SU-DHL-6 (cell line): ENCODE measurements at regions not wholly inside any gene's neighbourhood (a gene's known extent, or its start where the extent isn't known, plus 50 kb on each side); places are given as distances from the start of the nearest gene placed in this dataset.

ENCODE experiments used
- H2AFZ ChIP-seq: fragments of 200-600 bp; sonication (generic); 2 replicates; pipeline ENCODE4 v1.6.1; 2014; ENCODE audit warnings: low read depth, mild to moderate bottlenecking, moderate library complexity, mixed read lengths, antibody characterized with exemption, low read length; ENCODE audit not compliant: severe bottlenecking
- H3F3A ChIP-seq: fragments of 200-600 bp; shearing (Covaris generic); 2 replicates; pipeline ENCODE4 v1.6.0; 2016; ENCODE audit warnings: antibody characterized with exemption, mild to moderate bottlenecking; ENCODE audit not compliant: insufficient read depth
- H3K27ac ChIP-seq: fragments of 200-600 bp; sonication (generic); 2 replicates; pipeline ENCODE4 v1.5.1; 2016; ENCODE audit warnings: low read depth, mild to moderate bottlenecking, low read length, moderate library complexity, mixed read lengths
- H3K27me3 ChIP-seq: fragments of 200-600 bp; sonication (generic), shearing (Covaris generic); 2 replicates; pipeline ENCODE4 v1.6.0; 2014; ENCODE audit warnings: mild to moderate bottlenecking, low read length
- H3K36me3 ChIP-seq: fragments of 200-600 bp; sonication (generic); 2 replicates; pipeline ENCODE4 v1.6.1; 2014; ENCODE audit warnings: mild to moderate bottlenecking, low read length, mixed read lengths
- H3K4me2 ChIP-seq: fragments of 300-600, 200-600 bp; shearing (Covaris generic), sonication (generic); 2 replicates; pipeline ENCODE4 v1.6.0; 2014; ENCODE audit warnings: low read length, low read depth, mild to moderate bottlenecking; ENCODE audit not compliant: poor library complexity, severe bottlenecking
- H3K4me3 ChIP-seq: fragments of 200-600 bp; sonication (generic); 2 replicates; pipeline ENCODE4 v1.5.1; 2014; ENCODE audit warnings: antibody characterized with exemption, low read length, mild to moderate bottlenecking, mixed read lengths; ENCODE audit not compliant: insufficient read depth, poor library complexity, severe bottlenecking
- H3K79me2 ChIP-seq: fragments of 200-600 bp; sonication (generic); 2 replicates; pipeline ENCODE4 v1.6.1; 2014; ENCODE audit warnings: mild to moderate bottlenecking, low read length, moderate library complexity; ENCODE audit not compliant: insufficient read depth
- H3K9ac ChIP-seq: fragments of 200-600 bp; sonication (generic); 2 replicates; pipeline ENCODE4 v1.7.0; 2014; ENCODE audit warnings: mild to moderate bottlenecking, low read length
- H3K9me2 ChIP-seq: fragments of 200-600 bp; sonication (generic); replicated peaks from 2 replicates; pipeline ENCODE4 v1.6.1; 2014; ENCODE audit warnings: low read length; ENCODE audit not compliant: insufficient read depth
- H3K9me3 ChIP-seq: fragments of 200-600 bp; sonication (generic); 2 replicates; pipeline ENCODE4 v1.6.1; 2014; ENCODE audit warnings: low read length, mixed read lengths; ENCODE audit not compliant: insufficient read depth
- H4K20me1 ChIP-seq: fragments of 200-600 bp; sonication (generic); 2 replicates; pipeline ENCODE4 v1.6.1; 2014; ENCODE audit warnings: low read depth, mild to moderate bottlenecking, antibody characterized with exemption, low read length, moderate library complexity, mixed read lengths
- EZH2phosphoT487 ChIP-seq: fragments of 200-600 bp; sonication (generic), shearing (Covaris generic); conservative IDR thresholded peaks from 2 replicates; pipeline ENCODE4 v1.6.1; 2018; ENCODE audit warnings: mild to moderate bottlenecking, antibody characterized with exemption, low read length, moderate library complexity, mixed read lengths
- TF ChIP-seq, protein P1 (sequence below): fragments of 200-600 bp; sonication (generic); IDR thresholded peaks from one replicate; pipeline ENCODE4 v1.5.1; 2017; ENCODE audit warnings: antibody characterized with exemption, mild to moderate bottlenecking, low read length, moderate library complexity; ENCODE audit not compliant: insufficient read depth, poor library complexity, severe bottlenecking

- Histone ChIP-seq H4K20me1 (no peaks in the 10 kb centered on the region), H3K4me2 (no peak overlapping the region), H3K9me2 (no peaks in the 10 kb centered on the region), H3K4me3 (no peak overlapping the region), H3F3A (no peaks in the 10 kb centered on the region), H3K79me2 (no peaks in the 10 kb centered on the region), H3K27ac (no peak overlapping the region), H3K9me3 (no peaks in the 10 kb centered on the region), H3K27me3 (no peaks in the 10 kb centered on the region), H3K9ac (no peak overlapping the region), H3K36me3 (no peaks in the 10 kb centered on the region), H2AFZ (no peak overlapping the region)
- no peak for TF ChIP-seq EZH2phosphoT487
- TF ChIP-seq, protein P1, sequence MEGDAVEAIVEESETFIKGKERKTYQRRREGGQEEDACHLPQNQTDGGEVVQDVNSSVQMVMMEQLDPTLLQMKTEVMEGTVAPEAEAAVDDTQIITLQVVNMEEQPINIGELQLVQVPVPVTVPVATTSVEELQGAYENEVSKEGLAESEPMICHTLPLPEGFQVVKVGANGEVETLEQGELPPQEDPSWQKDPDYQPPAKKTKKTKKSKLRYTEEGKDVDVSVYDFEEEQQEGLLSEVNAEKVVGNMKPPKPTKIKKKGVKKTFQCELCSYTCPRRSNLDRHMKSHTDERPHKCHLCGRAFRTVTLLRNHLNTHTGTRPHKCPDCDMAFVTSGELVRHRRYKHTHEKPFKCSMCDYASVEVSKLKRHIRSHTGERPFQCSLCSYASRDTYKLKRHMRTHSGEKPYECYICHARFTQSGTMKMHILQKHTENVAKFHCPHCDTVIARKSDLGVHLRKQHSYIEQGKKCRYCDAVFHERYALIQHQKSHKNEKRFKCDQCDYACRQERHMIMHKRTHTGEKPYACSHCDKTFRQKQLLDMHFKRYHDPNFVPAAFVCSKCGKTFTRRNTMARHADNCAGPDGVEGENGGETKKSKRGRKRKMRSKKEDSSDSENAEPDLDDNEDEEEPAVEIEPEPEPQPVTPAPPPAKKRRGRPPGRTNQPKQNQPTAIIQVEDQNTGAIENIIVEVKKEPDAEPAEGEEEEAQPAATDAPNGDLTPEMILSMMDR, result no peak
Measured at GRCh38 chr17:53387745-53388144, 435.0 kb upstream of the KIF2B start.

GRCh38 chr17:53353919-53354351 is 468.8 kb upstream of the KIF2B start:
- Histone ChIP-seq H3K27ac (no peak overlapping the region), H3K4me2 (no peak overlapping the region), H2AFZ (no peak overlapping the region), H3K79me2 (no peaks in the 10 kb centered on the region), H3K36me3 (no peaks in the 10 kb centered on the region), H3F3A (no peaks in the 10 kb centered on the region), H3K4me3 (no peak overlapping the region), H3K9ac (no peak overlapping the region), H3K9me2 (no peaks in the 10 kb centered on the region), H3K9me3 (no peaks in the 10 kb centered on the region), H4K20me1 (no peaks in the 10 kb centered on the region), H3K27me3 (no peaks in the 10 kb centered on the region)
- TF ChIP-seq, protein P1, result no peak
- TF ChIP-seq EZH2phosphoT487, result no peak

DNA sequence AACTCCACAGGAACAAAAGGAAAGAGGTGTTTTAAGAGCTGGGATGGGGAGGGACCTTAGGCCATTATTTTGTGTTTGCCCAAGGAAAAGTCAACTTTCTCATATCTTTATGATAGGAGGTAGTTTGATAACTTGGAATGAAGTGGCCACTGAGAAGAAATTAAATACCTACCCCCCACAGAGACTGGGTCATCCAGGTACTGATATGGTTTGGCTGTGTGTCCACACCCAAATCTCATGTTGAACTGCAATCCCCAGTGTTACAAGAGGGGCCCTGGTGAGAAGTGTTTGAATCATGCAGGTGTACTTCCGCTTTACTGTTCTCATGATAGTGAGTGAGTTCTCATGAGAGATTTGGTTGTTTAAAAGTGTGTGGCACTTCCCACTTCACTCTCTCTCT is 477.9 kb upstream of the KIF2B start:
- Histone ChIP-seq H4K20me1 (no peaks in the 10 kb centered on the region), H2AFZ (no peak overlapping the region), H3K36me3 (no peaks in the 10 kb centered on the region), H3K79me2 (no peaks in the 10 kb centered on the region), H3K9me2 (no peaks in the 10 kb centered on the region), H3K4me2 (no peak overlapping the region), H3K27me3 (no peaks in the 10 kb centered on the region), H3K9ac (no peak overlapping the region), H3K9me3 (no peaks in the 10 kb centered on the region), H3F3A (no peaks in the 10 kb centered on the region), H3K4me3 (no peak overlapping the region), H3K27ac (no peak overlapping the region)
- TF ChIP-seq EZH2phosphoT487, result no peak
- TF ChIP-seq, protein P1, result no peak

- H2AFZ ChIP-seq, result no peak overlapping the region
Measured at GRCh38 chr17:53336281-53336680, 486.4 kb upstream of the KIF2B start.

More at GRCh38 chr17:53336281-53336680, 486.4 kb upstream of the KIF2B start:
- Histone ChIP-seq H3K27ac (no peak overlapping the region), H3K27me3 (no peaks in the 10 kb centered on the region), H3F3A (no peaks in the 10 kb centered on the region), H3K9me3 (no peaks in the 10 kb centered on the region), H3K4me3 (no peak overlapping the region), H3K4me2 (no peak overlapping the region), H3K79me2 (no peaks in the 10 kb centered on the region), H3K9me2 (no peaks in the 10 kb centered on the region), H3K9ac (no peak overlapping the region), H4K20me1 (no peaks in the 10 kb centered on the region), H3K36me3 (no peaks in the 10 kb centered on the region)
- no peak for TF ChIP-seq EZH2phosphoT487
- TF ChIP-seq, protein P1, result no peak
